Loucy (cell line): ENCODE measurements at regions not wholly inside any gene's neighbourhood (a gene's known extent, or its start where the extent isn't known, plus 50 kb on each side); places are given as distances from the start of the nearest gene placed in this dataset.

Experiments used
- EZH2phosphoT487 ChIP-seq: fragments of 200-600 bp; IDR thresholded peaks from 2 replicates; pipeline ENCODE4 v1.6.1; 2018; ENCODE audit warnings: antibody characterized with exemption, mild to moderate bottlenecking, moderate library complexity, borderline replicate concordance
- TF ChIP-seq, protein P1 (sequence below): fragments of 200-600 bp; sonication (generic); conservative IDR thresholded peaks from 2 replicates; pipeline ENCODE4 v1.5.1; 2014; ENCODE audit warnings: mild to moderate bottlenecking, antibody characterized with exemption, low read length

DNA sequence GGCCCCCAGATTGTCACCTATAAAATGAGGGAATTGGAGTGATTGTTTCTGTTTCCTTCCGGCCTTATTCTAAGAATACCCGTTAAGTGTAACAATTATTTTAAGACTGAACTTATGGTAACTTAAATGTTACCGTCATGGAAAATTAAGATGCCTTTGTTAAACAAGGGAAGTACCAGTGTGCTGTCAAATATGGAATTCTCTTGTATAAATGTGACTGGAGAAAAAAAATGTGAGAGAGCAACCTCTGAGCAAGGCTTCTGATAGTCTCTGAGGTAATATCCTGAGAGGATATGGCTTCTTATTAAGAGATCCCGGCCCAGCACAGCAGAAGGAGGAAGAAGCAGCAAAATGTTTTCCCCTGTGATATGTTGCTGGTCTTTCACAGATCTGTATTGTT is 480.7 kb upstream of the ADAMTS9 start:
- TF ChIP-seq, protein P1, sequence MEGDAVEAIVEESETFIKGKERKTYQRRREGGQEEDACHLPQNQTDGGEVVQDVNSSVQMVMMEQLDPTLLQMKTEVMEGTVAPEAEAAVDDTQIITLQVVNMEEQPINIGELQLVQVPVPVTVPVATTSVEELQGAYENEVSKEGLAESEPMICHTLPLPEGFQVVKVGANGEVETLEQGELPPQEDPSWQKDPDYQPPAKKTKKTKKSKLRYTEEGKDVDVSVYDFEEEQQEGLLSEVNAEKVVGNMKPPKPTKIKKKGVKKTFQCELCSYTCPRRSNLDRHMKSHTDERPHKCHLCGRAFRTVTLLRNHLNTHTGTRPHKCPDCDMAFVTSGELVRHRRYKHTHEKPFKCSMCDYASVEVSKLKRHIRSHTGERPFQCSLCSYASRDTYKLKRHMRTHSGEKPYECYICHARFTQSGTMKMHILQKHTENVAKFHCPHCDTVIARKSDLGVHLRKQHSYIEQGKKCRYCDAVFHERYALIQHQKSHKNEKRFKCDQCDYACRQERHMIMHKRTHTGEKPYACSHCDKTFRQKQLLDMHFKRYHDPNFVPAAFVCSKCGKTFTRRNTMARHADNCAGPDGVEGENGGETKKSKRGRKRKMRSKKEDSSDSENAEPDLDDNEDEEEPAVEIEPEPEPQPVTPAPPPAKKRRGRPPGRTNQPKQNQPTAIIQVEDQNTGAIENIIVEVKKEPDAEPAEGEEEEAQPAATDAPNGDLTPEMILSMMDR = no peak
- no peak for TF ChIP-seq EZH2phosphoT487
